GM12878 (cell line): ENCODE measurements at regions not wholly inside any gene's neighbourhood (a gene's known extent, or its start where the extent isn't known, plus 50 kb on each side); places are given as distances from the start of the nearest gene placed in this dataset.
A peak's percentile ranks its signal among the peaks of the same experiment; 100 is the strongest.

ENCODE experiments used
- BCL3 ChIP-seq: IDR thresholded peaks from 2 replicates; pipeline ENCODE4 v1.6.1; 2011; ENCODE audit warnings: borderline replicate concordance, low read depth, mild to moderate bottlenecking, moderate library complexity, low read length; ENCODE audit not compliant: insufficient read depth, poor library complexity, severe bottlenecking
- CREM ChIP-seq: IDR thresholded peaks from 2 replicates; pipeline ENCODE4 v1.6.1; 2014; ENCODE audit warnings: antibody characterized with exemption, low read depth
- DPF2 ChIP-seq: fragments of 450-650 bp; IDR thresholded peaks from 2 replicates; pipeline ENCODE4 v1.6.1; 2017; ENCODE audit warnings: mild to moderate bottlenecking
- HDAC2 ChIP-seq: fragments of 200-600 bp; sonication (generic); IDR thresholded peaks from 2 replicates; pipeline ENCODE4 v1.6.1; 2017
- IRF5 ChIP-seq: fragments of 450-650 bp; IDR thresholded peaks from 2 replicates; pipeline ENCODE4 v1.6.1; 2017; ENCODE audit warnings: borderline replicate concordance
- JUND ChIP-seq: IDR thresholded peaks from 2 replicates; pipeline ENCODE4 v1.6.1; 2012; ENCODE audit warnings: low read depth, mild to moderate bottlenecking, low read length, improper control_type of control experiment, moderate library complexity
- NBN ChIP-seq: fragments of 450-650 bp; IDR thresholded peaks from 2 replicates; pipeline ENCODE4 v1.6.1; 2016
- POLR2AphosphoS5 ChIP-seq: IDR thresholded peaks from 2 replicates; pipeline ENCODE4 v1.6.1; 2011; ENCODE audit warnings: mild to moderate bottlenecking, low read length, inconsistent platforms
- RBBP5 ChIP-seq: fragments of 200-600 bp; sonication (generic); conservative IDR thresholded peaks from 2 replicates; pipeline ENCODE4 v1.6.1; 2016
- RCOR1 ChIP-seq: conservative IDR thresholded peaks from 2 replicates; pipeline ENCODE4 v1.6.1; 2012; ENCODE audit warnings: low read depth, low read length, improper control_type of control experiment
- SIX5 ChIP-seq: IDR thresholded peaks from 2 replicates; pipeline ENCODE4 v1.6.1; 2011; ENCODE audit warnings: mild to moderate bottlenecking, low read depth, low read length, moderate library complexity; ENCODE audit not compliant: severe bottlenecking
- SMC3 ChIP-seq: IDR thresholded peaks from 2 replicates; pipeline ENCODE4 v1.6.1; 2011; ENCODE audit warnings: low read length, improper control_type of control experiment, borderline replicate concordance

GRCh38 chr17:27976331-27976730 is 66.1 kb upstream of the NLK start (continued):
- TF ChIP-seq BCL3 (no peak), JUND (no peak), RBBP5 (no peak), POLR2AphosphoS5 (no peak), RCOR1 (no peak), NBN (no peak), CREM (no peak), IRF5 (no peak), SMC3 (no peak), HDAC2 (no peak), SIX5 (no peak), DPF2 (peak; percentile 36; the same call in 1 of the 2 replicates)
